CD4-positive, alpha-beta T cell treated with Interleukin-4 for 1 hour (primary cell): ENCODE measurements at regions not wholly inside any gene's neighbourhood (a gene's known extent, or its start where the extent isn't known, plus 50 kb on each side); places are given as distances from the start of the nearest gene placed in this dataset.
"Not testable (repeated sequence)": the region's sequence is repeated elsewhere in the genome, so short reads cannot be mapped to it uniquely, and the experiment has no call there.

Source experiments
- DNase-seq, 2 donors: peaks; one replicate each; pipeline ENCODE4 v3.0.0-alpha.2; 2020 to 2022

GRCh38 chr17:77322514-77323412 lies 182.0 kb downstream of the SEC14L1 start:
- DNase-seq: peak in 1 of 2 donors; percentile 27

GRCh38 chr17:77323413-77324171 lies 182.8 kb downstream of the SEC14L1 start:
- peak; percentile 16 to 35 for DNase-seq

GRCh38 chr17:77324227-77324626 lies 183.5 kb downstream of the SEC14L1 start:
- peak in 1 of 2 donors; percentile 7 for DNase-seq

- DNase-seq: no peak
Observed at GRCh38 chr17:77325577-77326075, 184.9 kb downstream of the SEC14L1 start.

- DNase-seq: peak; percentile 13 to 15
Observed at GRCh38 chr17:77326076-77326591, 185.4 kb downstream of the SEC14L1 start.

- DNase-seq: peak in 1 of 2 donors; percentile 0
Observed at GRCh38 chr17:77326636-77327035, 185.9 kb downstream of the SEC14L1 start.

GRCh38 chr17:77327181-77327565 lies 186.4 kb downstream of the SEC14L1 start:
- DNase-seq: no peak

GRCh38 chr17:77327566-77328464 lies 187.0 kb downstream of the SEC14L1 start:
- no peak for DNase-seq

- DNase-seq: no peak
Observed at GRCh38 chr17:77328823-77329740, 188.3 kb downstream of the SEC14L1 start.

- DNase-seq: peak in 1 of 2 donors; percentile 8
Observed at GRCh38 chr17:77329741-77330531, 189.2 kb downstream of the SEC14L1 start.

GRCh38 chr17:77330602-77331081 lies 189.9 kb downstream of the SEC14L1 start:
- DNase-seq: peak in 1 of 2 donors; percentile 8

GRCh38 chr17:77331301-77331864 lies 190.6 kb downstream of the SEC14L1 start:
- DNase-seq: peak; percentile 93 to 95

- peak; percentile 23 to 64 for DNase-seq
Observed at GRCh38 chr17:77332034-77332971, 191.5 kb downstream of the SEC14L1 start.

GRCh38 chr17:77332981-77333685 lies 192.4 kb downstream of the SEC14L1 start:
- peak; percentile 10 to 23 for DNase-seq

GRCh38 chr17:77337150-77337549 lies 196.4 kb downstream of the SEC14L1 start:
- no peak for DNase-seq

GRCh38 chr17:77341069-77341541 lies 200.3 kb downstream of the SEC14L1 start:
- no peak for DNase-seq

GRCh38 chr17:77342656-77342990 lies 201.9 kb downstream of the SEC14L1 start:
- DNase-seq: not testable (repeated sequence)
